ENCODE measurements at regions not wholly inside any gene's neighbourhood (a gene's known extent, or its start where the extent isn't known, plus 50 kb on each side); places are given as distances from the start of the nearest gene placed in this dataset.

- Histone ChIP-seq H3K27ac (ENCODE audit: low read length in 2 of 2) (no peak overlapping the region), H3K4me1 (ENCODE audit: control insufficient read depth in 2 of 2, insufficient read depth in 2 of 2, low read length in 2 of 2) (no peaks in the 10 kb centered on the region), H4K20me1 (ENCODE audit: control insufficient read depth, insufficient read depth, low read length, poor library complexity, severe bottlenecking) (no peaks in the 10 kb centered on the region), H3K27me3 (replicated peaks in 1 of 4; ENCODE audit: control extremely low read depth in 1 of 4, control insufficient read depth in 3 of 4, insufficient read depth in 4 of 4, low read length in 3 of 4) (no peaks in the 10 kb centered on the region), H3K4me2 (replicated peaks; ENCODE audit: low read depth, low read length, poor library complexity, severe bottlenecking) (no peak overlapping the region), H3K9me3 (ENCODE audit: control extremely low read depth in 1 of 3, control insufficient read depth in 2 of 3, insufficient read depth in 1 of 3, low read length in 2 of 3) (no peaks in the 10 kb centered on the region), H3K79me2 (ENCODE audit: control insufficient read depth, insufficient read depth, low read length) (no peaks in the 10 kb centered on the region), H3K4me3 (ENCODE audit: control extremely low read depth in 1 of 5, extremely low read depth in 1 of 5, insufficient read depth in 1 of 5, low read depth in 2 of 5, low read length in 4 of 5) (no peak overlapping the region), H2AFZ (ENCODE audit: insufficient read depth, low read depth, low read length, poor library complexity, severe bottlenecking) (no peak overlapping the region), H3K9ac (ENCODE audit: low read length) (no peak overlapping the region), H3K36me3 (replicated peaks in 1 of 2; ENCODE audit: control extremely low read depth in 1 of 2, control insufficient read depth in 1 of 2, extremely low read depth in 1 of 2, insufficient read depth in 2 of 2, low read length in 1 of 2) (no peaks in the 10 kb centered on the region)
- Mint-ChIP-seq H3K4me1 (no peaks in the 10 kb centered on the region), H3K4me3 (no peak overlapping the region), H3K9me3 (ENCODE audit: insufficient read depth) (no peaks in the 10 kb centered on the region), H3K27ac (no peak overlapping the region), H3K27me3 (no peaks in the 10 kb centered on the region)
- intact Hi-C loops (cut with micrococcal nuclease), result no loop called here
- POLR2A ChIA-PET, result no interaction called here
- ATAC-seq (ENCODE audit: low read depth) (no peak), DNase-seq (no peak)
- no peak for TF ChIP-seq EZH2 (IDR thresholded peaks at IDR 0.05; ENCODE audit: borderline replicate concordance, insufficient read depth, low read depth, low read length, poor library complexity, severe bottlenecking)
- TF ChIP-seq CTCF (IDR thresholded peaks at IDR 0.05), result no peak
- CTCF ChIA-PET, result no interaction called here
- WGBS (ENCODE audit: insufficient coverage), result 84% methylated on average over 8 of the region's 10 CpGs
Observed at GRCh38 chr13:21986602-21987001, 315.7 kb downstream of the FGF9 start.

- no peaks in the 10 kb centered on the region for H3K27me3 ChIP-seq (replicated peaks in 1 of 4; ENCODE audit: control extremely low read depth in 1 of 4, control insufficient read depth in 3 of 4, insufficient read depth in 4 of 4, low read length in 3 of 4)
- Mint-ChIP-seq H3K4me3 (no peak overlapping the region), H3K9me3 (ENCODE audit: insufficient read depth) (no peaks in the 10 kb centered on the region), H3K27ac (no peak overlapping the region), H3K27me3 (no peaks in the 10 kb centered on the region), H3K4me1 (no peaks in the 10 kb centered on the region)
- no peaks in the 10 kb centered on the region for H3K9me3 ChIP-seq (ENCODE audit: control extremely low read depth in 1 of 3, control insufficient read depth in 2 of 3, insufficient read depth in 1 of 3, low read length in 2 of 3)
- no peak overlapping the region for H3K4me3 ChIP-seq (ENCODE audit: control extremely low read depth in 1 of 5, extremely low read depth in 1 of 5, insufficient read depth in 1 of 5, low read depth in 2 of 5, low read length in 4 of 5)
- H3K9ac ChIP-seq (ENCODE audit: low read length), result no peak overlapping the region
- WGBS (ENCODE audit: insufficient coverage), result 78% methylated on average over 3 of the region's 7 CpGs
- TF ChIP-seq CTCF (IDR thresholded peaks at IDR 0.05) (no peak), EZH2 (IDR thresholded peaks at IDR 0.05; ENCODE audit: borderline replicate concordance, insufficient read depth, low read depth, low read length, poor library complexity, severe bottlenecking) (no peak)
- no peaks in the 10 kb centered on the region for H3K36me3 ChIP-seq (replicated peaks in 1 of 2; ENCODE audit: control extremely low read depth in 1 of 2, control insufficient read depth in 1 of 2, extremely low read depth in 1 of 2, insufficient read depth in 2 of 2, low read length in 1 of 2)
- no peaks in the 10 kb centered on the region for H3K79me2 ChIP-seq (ENCODE audit: control insufficient read depth, insufficient read depth, low read length)
- H4K20me1 ChIP-seq (ENCODE audit: control insufficient read depth, insufficient read depth, low read length, poor library complexity, severe bottlenecking), result no peaks in the 10 kb centered on the region
- DNase-seq (no peak), ATAC-seq (ENCODE audit: low read depth) (no peak)
- ChIA-PET CTCF (no interaction called here), POLR2A (no interaction called here)
- no peak overlapping the region for H2AFZ ChIP-seq (ENCODE audit: insufficient read depth, low read depth, low read length, poor library complexity, severe bottlenecking)
- H3K27ac ChIP-seq (ENCODE audit: low read length in 2 of 2), result no peak overlapping the region
- intact Hi-C loops (cut with micrococcal nuclease), result no loop called here
- no peaks in the 10 kb centered on the region for H3K4me1 ChIP-seq (ENCODE audit: control insufficient read depth in 2 of 2, insufficient read depth in 2 of 2, low read length in 2 of 2)
- no peak overlapping the region for H3K4me2 ChIP-seq (replicated peaks; ENCODE audit: low read depth, low read length, poor library complexity, severe bottlenecking)
Observed at GRCh38 chr13:21987793-21988192, 316.9 kb downstream of the FGF9 start.

Data from B cell (primary cell).